Loucy (cell line): ENCODE measurements at regions not wholly inside any gene's neighbourhood (a gene's known extent, or its start where the extent isn't known, plus 50 kb on each side); places are given as distances from the start of the nearest gene placed in this dataset.

Source experiments
- H2AFZ ChIP-seq: fragments of 200-600 bp; sonication (generic); 2 replicates; pipeline ENCODE4 v1.6.0; 2016; ENCODE audit warnings: antibody characterized with exemption, mild to moderate bottlenecking, low read length, moderate library complexity
- H3F3A ChIP-seq: fragments of 200-600 bp; 2 replicates; pipeline ENCODE4 v1.6.0; 2016; ENCODE audit warnings: antibody characterized with exemption, low read depth, mild to moderate bottlenecking
- H3K27me3 ChIP-seq: fragments of 200-600 bp; sonication (generic); 2 replicates; pipeline ENCODE4 v1.6.1; 2014; ENCODE audit warnings: low read length, mild to moderate bottlenecking; ENCODE audit not compliant: insufficient read depth, poor library complexity, severe bottlenecking
- H3K36me3 ChIP-seq: fragments of 200-600 bp; sonication (generic); 2 replicates; pipeline ENCODE4 v1.6.1; 2016; ENCODE audit warnings: low read length; ENCODE audit not compliant: insufficient read depth
- H3K4me1 ChIP-seq: fragments of 200-600 bp; sonication (generic); 2 replicates; pipeline ENCODE4 v1.5.1; 2014; ENCODE audit warnings: low read length, mild to moderate bottlenecking; ENCODE audit not compliant: insufficient read depth, poor library complexity, severe bottlenecking
- H3K4me2 ChIP-seq: fragments of 200-600 bp; sonication (generic); 2 replicates; pipeline ENCODE4 v1.6.0; 2014; ENCODE audit warnings: antibody characterized with exemption, low read length, low read depth, mild to moderate bottlenecking; ENCODE audit not compliant: poor library complexity, severe bottlenecking
- H3K4me3 ChIP-seq: fragments of 200-600 bp; sonication (generic); 2 replicates; pipeline ENCODE4 v1.5.1; 2014; ENCODE audit warnings: low read length, mild to moderate bottlenecking, mixed read lengths; ENCODE audit not compliant: poor library complexity, severe bottlenecking
- H3K79me2 ChIP-seq: fragments of 200-600 bp; sonication (generic); 2 replicates; pipeline ENCODE4 v1.6.1; 2014; ENCODE audit warnings: low read length; ENCODE audit not compliant: insufficient read depth
- H3K9ac ChIP-seq: fragments of 200-600 bp; sonication (generic); 2 replicates; pipeline ENCODE4 v1.6.0; 2014; ENCODE audit warnings: mild to moderate bottlenecking, low read depth, low read length, moderate library complexity; ENCODE audit not compliant: poor library complexity, severe bottlenecking
- H3K9me2 ChIP-seq: fragments of 200-600 bp; sonication (generic); replicated peaks from 2 replicates; pipeline ENCODE4 v1.6.1; 2016; ENCODE audit warnings: low read depth, low read length, mixed read lengths
- H3K9me3 ChIP-seq: fragments of 200-600 bp; sonication (generic); 2 replicates; pipeline ENCODE4 v1.6.1; 2014; ENCODE audit warnings: mild to moderate bottlenecking, antibody characterized with exemption, low read length, low read depth; ENCODE audit not compliant: insufficient read depth
- H4K20me1 ChIP-seq: fragments of 200-600 bp; sonication (generic); 2 replicates; pipeline ENCODE4 v1.6.0; 2014; ENCODE audit warnings: antibody characterized with exemption, low read length, mild to moderate bottlenecking; ENCODE audit not compliant: insufficient read depth, poor library complexity, severe bottlenecking
- EZH2phosphoT487 ChIP-seq: fragments of 200-600 bp; IDR thresholded peaks from 2 replicates; pipeline ENCODE4 v1.6.1; 2018; ENCODE audit warnings: antibody characterized with exemption, mild to moderate bottlenecking, moderate library complexity, borderline replicate concordance
- TF ChIP-seq, protein P1 (sequence below): fragments of 200-600 bp; sonication (generic); conservative IDR thresholded peaks from 2 replicates; pipeline ENCODE4 v1.5.1; 2014; ENCODE audit warnings: mild to moderate bottlenecking, antibody characterized with exemption, low read length

DNA sequence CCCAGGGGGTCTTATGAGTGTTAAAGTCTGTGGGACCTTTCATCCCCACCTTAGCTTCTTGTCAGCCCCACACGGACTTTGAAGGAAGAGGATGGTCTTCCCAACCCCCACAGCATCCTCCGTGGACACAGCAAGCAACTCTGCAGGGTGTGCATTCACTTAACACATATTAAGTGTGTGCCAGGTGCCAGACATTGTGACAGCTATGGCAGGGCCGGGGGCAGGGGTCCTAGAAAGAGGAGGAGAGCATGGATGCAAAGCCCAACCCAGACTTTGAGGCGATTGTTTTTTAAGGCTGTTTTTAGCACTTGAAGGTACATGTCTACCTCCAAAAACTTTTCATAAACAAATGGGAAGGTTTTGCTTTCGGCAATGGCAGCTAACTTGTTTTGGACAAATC is 121.6 kb upstream of the KCNG1 start:
- Histone ChIP-seq H3F3A (no peaks in the 10 kb centered on the region), H3K27me3 (no peaks in the 10 kb centered on the region)
- TF ChIP-seq, protein P1, sequence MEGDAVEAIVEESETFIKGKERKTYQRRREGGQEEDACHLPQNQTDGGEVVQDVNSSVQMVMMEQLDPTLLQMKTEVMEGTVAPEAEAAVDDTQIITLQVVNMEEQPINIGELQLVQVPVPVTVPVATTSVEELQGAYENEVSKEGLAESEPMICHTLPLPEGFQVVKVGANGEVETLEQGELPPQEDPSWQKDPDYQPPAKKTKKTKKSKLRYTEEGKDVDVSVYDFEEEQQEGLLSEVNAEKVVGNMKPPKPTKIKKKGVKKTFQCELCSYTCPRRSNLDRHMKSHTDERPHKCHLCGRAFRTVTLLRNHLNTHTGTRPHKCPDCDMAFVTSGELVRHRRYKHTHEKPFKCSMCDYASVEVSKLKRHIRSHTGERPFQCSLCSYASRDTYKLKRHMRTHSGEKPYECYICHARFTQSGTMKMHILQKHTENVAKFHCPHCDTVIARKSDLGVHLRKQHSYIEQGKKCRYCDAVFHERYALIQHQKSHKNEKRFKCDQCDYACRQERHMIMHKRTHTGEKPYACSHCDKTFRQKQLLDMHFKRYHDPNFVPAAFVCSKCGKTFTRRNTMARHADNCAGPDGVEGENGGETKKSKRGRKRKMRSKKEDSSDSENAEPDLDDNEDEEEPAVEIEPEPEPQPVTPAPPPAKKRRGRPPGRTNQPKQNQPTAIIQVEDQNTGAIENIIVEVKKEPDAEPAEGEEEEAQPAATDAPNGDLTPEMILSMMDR = no peak
- no peak for TF ChIP-seq EZH2phosphoT487

DNA sequence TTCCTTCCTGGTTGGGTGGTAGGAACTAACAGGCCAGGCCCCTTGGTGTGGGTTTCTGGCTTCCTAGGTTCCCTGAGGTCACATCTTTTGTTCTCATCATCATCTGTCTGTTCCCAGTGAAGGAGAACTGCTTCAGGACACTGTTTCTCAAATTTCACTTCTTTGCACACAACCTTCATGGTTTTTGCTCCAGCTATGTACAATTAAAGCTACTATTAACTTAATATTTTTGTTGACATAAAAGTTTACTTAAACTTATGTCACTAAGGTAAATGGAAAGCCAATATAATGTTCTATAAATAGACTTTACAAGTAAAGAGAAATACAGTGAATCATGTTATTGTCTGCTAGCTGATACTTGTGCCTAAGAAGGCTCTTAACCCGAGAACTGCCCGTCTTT is 120.7 kb upstream of the KCNG1 start:
- no peak overlapping the region for H3K4me2 ChIP-seq
- H3K27me3 ChIP-seq = no peaks in the 10 kb centered on the region
- H3K9me3 ChIP-seq = no peaks in the 10 kb centered on the region
- H4K20me1 ChIP-seq = no peaks in the 10 kb centered on the region
- H2AFZ ChIP-seq = no peak overlapping the region
- H3K79me2 ChIP-seq = no peaks in the 10 kb centered on the region
- H3K4me3 ChIP-seq = no peak overlapping the region
- H3K9me2 ChIP-seq = no peaks in the 10 kb centered on the region
- no peaks in the 10 kb centered on the region for H3K4me1 ChIP-seq
- H3K9ac ChIP-seq = no peak overlapping the region
- no peaks in the 10 kb centered on the region for H3F3A ChIP-seq
- TF ChIP-seq, protein P1 = no peak
- no peak for TF ChIP-seq EZH2phosphoT487
- H3K36me3 ChIP-seq = no peaks in the 10 kb centered on the region

More for the DNA sequence above, 121.6 kb upstream of the KCNG1 start:
- Histone ChIP-seq H2AFZ (no peak overlapping the region), H3K4me3 (no peak overlapping the region), H3K9me3 (no peaks in the 10 kb centered on the region), H3K36me3 (no peaks in the 10 kb centered on the region), H3K9ac (no peak overlapping the region), H3K9me2 (no peaks in the 10 kb centered on the region), H3K4me2 (no peak overlapping the region), H3K4me1 (no peaks in the 10 kb centered on the region), H3K79me2 (no peaks in the 10 kb centered on the region), H4K20me1 (no peaks in the 10 kb centered on the region)

DNA sequence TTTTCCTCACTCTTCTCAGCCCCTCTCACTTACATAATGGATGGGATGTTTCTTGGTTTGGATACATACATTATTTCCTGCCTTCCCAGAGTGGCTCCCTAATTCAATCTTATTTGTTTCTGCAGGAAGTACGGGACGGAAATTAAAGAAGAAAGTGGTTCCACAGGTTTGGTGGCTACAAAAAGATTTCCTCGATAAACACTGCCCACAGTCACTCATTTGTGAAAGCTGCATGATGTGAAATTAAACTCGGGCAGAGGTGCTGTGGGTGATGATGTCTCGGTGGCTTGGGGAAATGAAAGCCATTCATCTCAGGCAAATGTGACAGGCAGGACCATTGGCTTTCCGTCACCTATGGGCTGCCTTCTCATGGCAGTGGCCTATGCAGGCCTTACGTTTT is 119.5 kb upstream of the KCNG1 start:
- no peak for TF ChIP-seq EZH2phosphoT487
- TF ChIP-seq, protein P1 = no peak
- H4K20me1 ChIP-seq = no peaks in the 10 kb centered on the region
- no peak overlapping the region for H3K9ac ChIP-seq
- H3K9me2 ChIP-seq = no peaks in the 10 kb centered on the region
- H3K4me1 ChIP-seq = no peaks in the 10 kb centered on the region
- H3F3A ChIP-seq = no peaks in the 10 kb centered on the region
- H3K4me2 ChIP-seq = no peak overlapping the region
- H3K27me3 ChIP-seq = no peaks in the 10 kb centered on the region
- no peaks in the 10 kb centered on the region for H3K79me2 ChIP-seq
- H3K36me3 ChIP-seq = no peaks in the 10 kb centered on the region
- H3K9me3 ChIP-seq = no peaks in the 10 kb centered on the region
- H2AFZ ChIP-seq = no peak overlapping the region
- no peak overlapping the region for H3K4me3 ChIP-seq
